ENCODE measurements at regions not wholly inside any gene's neighbourhood (a gene's known extent, or its start where the extent isn't known, plus 50 kb on each side); places are given as distances from the start of the nearest gene placed in this dataset.

- TF ChIP-seq POLR2A (IDR thresholded peaks at IDR 0.05): no peak
- TF ChIP-seq, protein P1, sequence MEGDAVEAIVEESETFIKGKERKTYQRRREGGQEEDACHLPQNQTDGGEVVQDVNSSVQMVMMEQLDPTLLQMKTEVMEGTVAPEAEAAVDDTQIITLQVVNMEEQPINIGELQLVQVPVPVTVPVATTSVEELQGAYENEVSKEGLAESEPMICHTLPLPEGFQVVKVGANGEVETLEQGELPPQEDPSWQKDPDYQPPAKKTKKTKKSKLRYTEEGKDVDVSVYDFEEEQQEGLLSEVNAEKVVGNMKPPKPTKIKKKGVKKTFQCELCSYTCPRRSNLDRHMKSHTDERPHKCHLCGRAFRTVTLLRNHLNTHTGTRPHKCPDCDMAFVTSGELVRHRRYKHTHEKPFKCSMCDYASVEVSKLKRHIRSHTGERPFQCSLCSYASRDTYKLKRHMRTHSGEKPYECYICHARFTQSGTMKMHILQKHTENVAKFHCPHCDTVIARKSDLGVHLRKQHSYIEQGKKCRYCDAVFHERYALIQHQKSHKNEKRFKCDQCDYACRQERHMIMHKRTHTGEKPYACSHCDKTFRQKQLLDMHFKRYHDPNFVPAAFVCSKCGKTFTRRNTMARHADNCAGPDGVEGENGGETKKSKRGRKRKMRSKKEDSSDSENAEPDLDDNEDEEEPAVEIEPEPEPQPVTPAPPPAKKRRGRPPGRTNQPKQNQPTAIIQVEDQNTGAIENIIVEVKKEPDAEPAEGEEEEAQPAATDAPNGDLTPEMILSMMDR (IDR thresholded peaks at IDR 0.05): no peak
- H3K27me3 ChIP-seq: no peaks in the 10 kb centered on the region
- WGBS, 4 donors: 57 to 64% (median 60%) methylated on average over 3 of the region's 3 CpGs
- no peak overlapping the region for H3K27ac ChIP-seq
- intact Hi-C loops (cut with DNase I): no loop called here
- H3K4me3 ChIP-seq: no peak overlapping the region
- H3K36me3 ChIP-seq: no peaks in the 10 kb centered on the region
- peaks cover 0 to 8% (median 0%) of the 10 kb centered on the region in 12 donors for H3K9me3 ChIP-seq
- DNase-seq: no peak
- H3K4me1 ChIP-seq: peaks cover 0 to 16% (median 6%) of the 10 kb centered on the region in 12 donors
- no peak for ATAC-seq
These were observed 100.4 kb upstream of the ZNF618 start for GRCh38 chr9:113775749-113776148.

DNA sequence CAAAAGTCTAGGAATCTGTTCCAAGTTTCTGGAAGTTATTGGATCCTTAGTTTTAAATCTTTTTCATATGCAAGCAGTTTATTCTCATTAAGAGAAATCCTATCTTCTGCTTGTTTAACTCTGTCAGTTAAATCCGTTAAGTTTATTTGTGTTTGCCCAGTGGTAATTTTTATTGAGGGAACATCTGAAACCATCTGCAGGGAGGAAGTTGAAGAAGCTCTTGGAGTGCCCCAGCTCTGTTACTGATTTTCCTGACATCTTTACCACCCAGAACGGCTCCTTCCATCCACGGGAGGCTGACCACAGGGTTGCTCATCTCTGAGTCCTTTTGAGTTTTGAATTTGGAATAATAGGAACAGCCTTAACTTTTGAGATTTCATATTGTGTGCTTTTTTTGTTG, 99.9 kb upstream of the ZNF618 start:
- H3K4me3 ChIP-seq: no peak overlapping the region
- H3K27ac ChIP-seq: no peak overlapping the region
- no peaks in the 10 kb centered on the region for H3K27me3 ChIP-seq
- intact Hi-C loops (cut with DNase I): no loop called here
- no peak for DNase-seq
- peaks cover 0 to 8% (median 0%) of the 10 kb centered on the region in 12 donors for H3K9me3 ChIP-seq
- ATAC-seq: no peak
- no peak for TF ChIP-seq POLR2A (IDR thresholded peaks at IDR 0.05)
- TF ChIP-seq, protein P1 (IDR thresholded peaks at IDR 0.05): no peak
- WGBS, 4 donors: 64 to 78% (median 69%) methylated on average over 3 of the region's 3 CpGs
- H3K36me3 ChIP-seq: no peaks in the 10 kb centered on the region
- H3K4me1 ChIP-seq: peaks cover 0 to 12% (median 3%) of the 10 kb centered on the region in 12 donors

- intact Hi-C loops (cut with DNase I): no loop called here
- H3K4me1 ChIP-seq: no peaks in the 10 kb centered on the region
- no peak overlapping the region for H3K4me3 ChIP-seq
- H3K36me3 ChIP-seq: no peaks in the 10 kb centered on the region
- 84 to 93% (median 90%) methylated on average over 2 of the region's 2 CpGs for WGBS, 4 donors
- ATAC-seq (no peak), DNase-seq (no peak)
- H3K27ac ChIP-seq: no peak overlapping the region
- peaks cover 0 to 4% (median 0%) of the 10 kb centered on the region in 9 donors for H3K27me3 ChIP-seq
- TF ChIP-seq POLR2A (IDR thresholded peaks at IDR 0.05): no peak
- TF ChIP-seq, protein P1 (IDR thresholded peaks at IDR 0.05): no peak
- H3K9me3 ChIP-seq: peaks cover 0 to 4% (median 0%) of the 10 kb centered on the region in 12 donors
These were observed 94.7 kb upstream of the ZNF618 start for GRCh38 chr9:113781381-113781780.

DNA sequence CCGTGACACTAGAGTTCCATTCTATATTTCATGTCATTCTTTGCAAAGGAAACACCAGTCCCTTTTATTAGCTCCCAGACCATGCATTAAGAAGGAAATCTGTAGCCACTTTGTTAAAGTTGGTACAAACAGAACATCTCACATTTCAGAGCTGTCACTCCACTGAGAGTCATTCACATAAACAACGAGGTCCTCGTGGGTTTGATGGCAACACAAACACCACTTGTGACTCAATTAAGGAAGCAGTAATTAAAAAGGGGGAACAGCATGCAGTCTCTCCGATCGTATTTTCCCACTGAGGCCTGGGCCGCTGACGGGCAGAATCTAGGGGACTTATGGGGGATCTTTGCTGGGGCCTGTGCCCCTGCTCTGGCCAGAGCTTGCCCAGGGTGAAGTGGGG, 94.2 kb upstream of the ZNF618 start:
- Histone ChIP-seq H3K27ac (no peak overlapping the region), H3K9me3 (peaks cover 0 to 4% (median 0%) of the 10 kb centered on the region in 12 donors), H3K4me3 (no peak overlapping the region), H3K27me3 (peaks cover 0 to 4% (median 0%) of the 10 kb centered on the region in 9 donors), H3K36me3 (no peaks in the 10 kb centered on the region), H3K4me1 (no peaks in the 10 kb centered on the region)
- intact Hi-C loops (cut with DNase I): no loop called here
- TF ChIP-seq POLR2A (IDR thresholded peaks at IDR 0.05): no peak
- TF ChIP-seq, protein P1 (IDR thresholded peaks at IDR 0.05): no peak
- ATAC-seq (no peak), DNase-seq (no peak)
- 80 to 86% (median 83%) methylated on average over 7 of the region's 7 CpGs for WGBS, 4 donors
